NCI-H69 (cell line): ENCODE measurements at regions not wholly inside any gene's neighbourhood (a gene's known extent, or its start where the extent isn't known, plus 50 kb on each side); places are given as distances from the start of the nearest gene placed in this dataset.
A peak's percentile ranks its signal among the peaks of the same experiment; 100 is the strongest.

Experiments
- DNase-seq: peaks from one replicate; lab custom pipeline; 2025; lab: John Stamatoyannopoulos, UW

- DNase-seq = no peak
These were observed 505.5 kb upstream of the WWC1 start for GRCh38 chr5:167785901-167786300.

DNA sequence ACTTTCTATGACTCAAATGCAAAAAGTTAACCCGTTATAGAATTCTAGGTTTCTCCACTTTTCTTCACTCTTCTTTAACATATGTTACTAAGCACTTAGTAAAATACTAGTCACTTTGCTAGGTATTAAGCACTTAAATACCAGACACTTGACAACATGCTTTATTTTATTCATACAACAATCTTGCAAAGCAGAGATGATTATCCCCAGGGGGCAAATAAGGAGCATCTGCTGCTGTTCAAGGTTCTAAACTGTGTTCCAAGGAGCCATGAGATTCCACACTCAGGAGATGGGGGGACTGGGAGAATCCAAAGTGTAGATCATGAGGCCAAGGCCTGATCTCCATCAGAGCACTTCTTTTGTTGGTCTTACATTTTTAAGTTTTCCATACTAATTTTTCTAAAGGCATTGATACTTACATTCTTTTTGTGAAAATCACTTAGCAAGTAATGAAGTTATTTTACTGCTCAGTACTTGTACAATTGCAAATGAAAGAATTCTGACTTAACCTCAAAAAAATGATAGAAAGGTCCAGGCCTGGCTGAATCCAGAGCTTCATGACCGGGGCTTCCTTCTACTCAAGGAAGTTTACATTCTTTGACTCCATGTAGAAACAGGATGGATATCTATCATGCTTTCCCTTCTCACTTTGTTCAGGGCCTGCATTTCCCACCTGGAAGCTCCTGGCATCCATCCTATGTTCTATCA, 504.4 kb upstream of the WWC1 start:
- no peak for DNase-seq

DNA sequence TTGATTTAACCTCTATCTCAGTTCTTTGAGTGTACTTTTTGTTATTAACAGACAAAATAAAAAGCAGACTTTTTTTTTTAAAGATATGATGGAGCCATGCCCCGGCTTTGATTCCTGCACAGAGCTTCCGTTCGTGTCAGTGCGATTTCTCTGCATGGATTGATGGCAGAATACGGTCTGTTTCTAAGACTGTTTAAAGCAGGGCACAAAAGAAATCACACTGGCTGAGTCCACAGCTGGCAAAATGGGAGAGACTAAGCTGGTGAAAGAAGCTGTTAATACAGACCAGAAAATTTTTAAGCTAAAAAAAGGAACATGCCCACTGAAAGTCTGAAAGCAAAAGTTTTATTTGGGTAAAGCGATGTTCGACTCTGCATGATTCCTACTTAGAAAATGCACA, 501.4 kb upstream of the WWC1 start:
- no peak for DNase-seq

DNA sequence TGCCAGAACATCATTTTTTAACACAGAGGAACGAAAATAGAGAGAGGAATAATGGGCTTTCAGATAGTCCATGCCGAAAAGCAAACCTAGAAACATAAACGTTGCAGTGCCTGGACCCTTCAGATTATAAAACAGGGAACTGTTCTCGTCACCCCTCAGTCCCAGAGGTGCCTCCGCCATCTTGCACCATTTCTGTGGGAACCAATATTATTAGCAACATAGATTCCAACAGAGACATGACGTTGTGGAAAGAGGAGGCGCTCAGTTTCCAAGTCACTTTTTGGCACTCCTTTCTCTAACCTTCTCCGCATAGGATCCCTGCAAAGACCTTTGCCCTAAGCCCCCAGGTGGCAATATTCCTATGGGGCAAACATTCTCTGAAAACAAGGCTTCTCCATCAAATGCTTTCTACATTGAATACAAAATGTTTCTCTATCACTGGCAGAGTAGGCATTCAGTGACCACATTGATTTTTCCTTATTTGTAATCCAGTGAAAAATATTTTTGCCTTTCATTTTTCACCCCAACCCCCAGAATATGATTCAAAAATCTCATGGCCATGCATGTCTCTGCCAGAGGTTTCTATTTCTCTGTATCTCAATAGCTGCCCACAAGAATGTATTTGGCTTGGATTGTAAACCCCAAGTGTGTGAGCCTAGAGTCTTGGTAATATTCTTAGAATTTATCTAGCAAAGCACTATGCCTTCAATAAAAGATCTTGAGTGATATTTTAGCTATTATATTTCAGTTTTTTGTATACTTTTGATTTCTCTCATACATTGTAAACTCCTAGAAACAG, 500.8 kb upstream of the WWC1 start:
- DNase-seq = no peak

DNA sequence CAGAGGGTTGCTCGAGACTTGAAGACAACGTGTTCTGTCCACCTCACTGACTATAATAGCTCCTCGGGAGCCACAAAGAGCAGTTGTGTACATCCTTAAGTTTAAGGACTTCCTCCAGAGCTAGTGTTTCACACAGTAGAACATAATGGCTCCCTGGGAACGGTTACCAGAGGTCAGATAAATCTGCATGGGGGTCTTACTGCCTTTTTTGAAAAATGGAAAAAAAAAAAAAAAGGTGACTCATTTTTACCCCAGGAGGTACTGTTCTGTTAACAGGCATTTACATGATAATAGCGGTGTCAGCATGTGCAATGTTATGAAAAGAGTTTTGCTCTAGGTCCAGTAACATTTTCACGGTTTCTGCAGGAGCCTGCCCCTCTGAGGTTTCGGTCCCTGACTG, 498.9 kb upstream of the WWC1 start:
- DNase-seq = peak; percentile 60

GRCh38 chr5:167793700-167794099, 497.7 kb upstream of the WWC1 start:
- no peak for DNase-seq

DNA sequence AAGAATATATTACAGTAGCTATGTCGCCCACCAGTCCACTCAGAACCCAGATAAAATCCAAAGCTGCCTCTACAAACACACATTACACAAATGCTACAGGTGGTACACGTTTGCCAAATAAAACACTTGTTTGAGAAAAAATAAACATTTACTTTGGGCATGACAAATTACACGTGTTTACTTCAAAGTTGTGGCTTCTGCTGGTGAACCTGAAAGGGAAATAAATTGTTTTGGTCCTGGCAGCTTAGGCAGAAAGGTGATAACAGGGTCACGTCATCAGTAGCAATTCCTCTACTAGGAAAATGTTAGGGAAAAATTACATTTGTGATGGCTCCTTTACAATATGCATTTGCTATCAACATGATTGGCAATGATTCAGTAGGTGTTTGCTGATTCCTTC, 497.3 kb upstream of the WWC1 start:
- no peak for DNase-seq

GRCh38 chr5:167796672-167797071, 494.8 kb upstream of the WWC1 start:
- no peak for DNase-seq

DNA sequence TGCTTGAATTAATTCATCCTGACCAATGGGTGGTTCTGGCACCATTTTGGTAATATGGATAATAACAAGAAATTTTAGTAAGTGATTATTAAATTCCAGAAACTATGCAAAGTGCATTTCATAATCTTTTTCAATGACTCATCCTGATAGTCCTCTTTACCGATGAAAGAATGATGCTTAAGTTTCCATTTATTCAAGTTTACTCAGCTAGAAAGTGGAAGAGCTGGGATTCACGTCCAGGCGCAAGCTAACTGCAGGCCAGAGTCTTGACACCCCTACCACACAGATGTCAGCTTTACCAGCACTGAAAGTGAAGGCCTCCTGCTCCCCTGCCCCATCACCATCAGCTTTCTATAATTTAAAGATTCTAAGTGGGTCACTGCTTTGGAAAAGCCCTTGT, 493.5 kb upstream of the WWC1 start:
- no peak for DNase-seq

- no peak for DNase-seq
These were observed 493.0 kb upstream of the WWC1 start for GRCh38 chr5:167798448-167798847.

DNA sequence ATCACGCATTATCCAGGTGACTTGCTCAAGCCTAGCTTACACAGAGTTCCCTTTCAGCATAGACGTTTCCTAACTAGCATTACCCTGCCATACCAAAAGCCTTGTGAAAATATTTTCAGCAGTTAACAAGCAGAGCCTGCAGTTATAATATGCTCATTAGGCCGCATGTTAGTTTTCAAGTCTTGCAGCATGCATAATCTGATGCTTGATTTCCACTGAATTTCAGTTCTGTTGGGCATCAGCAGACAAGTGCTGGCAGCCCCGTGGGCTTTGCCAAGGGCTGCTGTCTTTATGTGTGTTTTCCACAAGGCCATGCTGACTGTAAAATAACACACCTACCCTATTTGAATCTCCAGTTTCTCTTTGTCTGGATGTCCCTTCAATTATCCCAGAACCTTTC, 491.0 kb upstream of the WWC1 start:
- no peak for DNase-seq

- DNase-seq = no peak
These were observed 489.4 kb upstream of the WWC1 start for GRCh38 chr5:167801999-167802398.

- DNase-seq = no peak
These were observed 488.6 kb upstream of the WWC1 start for GRCh38 chr5:167802755-167803431.

DNA sequence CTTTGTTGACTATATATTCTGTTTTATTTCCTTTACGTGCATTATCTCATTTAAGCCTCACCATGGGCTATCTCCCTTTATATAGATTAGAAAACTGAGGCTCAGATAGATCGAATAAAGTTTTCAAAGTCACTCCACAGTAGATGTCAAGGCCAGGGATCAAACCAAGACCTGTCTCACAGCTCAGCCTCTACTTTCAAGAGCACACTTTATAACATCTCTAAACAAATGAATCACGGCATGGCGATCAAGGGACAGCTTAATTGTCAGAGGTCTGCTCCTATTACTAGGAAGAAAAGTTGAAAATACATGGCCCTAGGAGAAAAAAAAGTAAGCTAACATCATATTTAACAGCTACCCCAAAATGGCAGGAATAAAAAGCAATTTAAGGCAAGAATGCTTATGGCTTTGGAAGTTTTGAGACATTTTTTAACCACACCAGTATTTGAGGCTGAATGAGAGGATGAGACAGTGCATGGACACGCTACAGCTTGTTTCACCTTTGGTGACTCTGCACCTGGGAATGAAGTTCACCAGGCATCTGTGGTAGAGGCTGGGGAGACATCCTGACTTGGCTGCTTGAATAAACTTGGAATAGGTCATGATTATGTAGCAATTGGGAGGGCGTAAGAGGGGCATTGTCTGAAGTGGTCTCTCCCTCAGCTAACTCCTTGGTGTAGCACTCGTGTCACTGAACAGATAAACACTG, 486.8 kb upstream of the WWC1 start:
- no peak for DNase-seq

- no peak for DNase-seq
These were observed 480.9 kb upstream of the WWC1 start for GRCh38 chr5:167810573-167810972.

DNA sequence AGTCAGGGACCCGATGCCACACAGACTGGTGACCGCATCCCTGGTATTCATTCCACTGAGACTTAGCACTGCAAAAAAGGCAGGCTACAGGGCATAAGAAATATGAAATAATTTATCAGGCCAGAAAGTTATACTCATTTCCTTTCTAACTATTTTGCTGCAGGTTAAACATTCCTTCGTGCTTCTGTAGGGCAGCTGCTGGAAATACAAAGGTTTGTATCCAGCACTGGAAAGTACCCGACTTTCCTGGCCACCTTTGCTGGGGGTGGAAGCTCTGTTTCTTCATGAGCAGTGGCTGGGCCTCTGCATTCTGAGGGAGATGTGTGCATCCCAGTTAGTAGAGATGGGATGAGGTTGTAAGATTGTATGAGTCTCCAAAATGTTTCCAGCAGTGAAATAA, 478.6 kb upstream of the WWC1 start:
- no peak for DNase-seq

- no peak for DNase-seq
These were observed 478.1 kb upstream of the WWC1 start for GRCh38 chr5:167813389-167813788.

DNA sequence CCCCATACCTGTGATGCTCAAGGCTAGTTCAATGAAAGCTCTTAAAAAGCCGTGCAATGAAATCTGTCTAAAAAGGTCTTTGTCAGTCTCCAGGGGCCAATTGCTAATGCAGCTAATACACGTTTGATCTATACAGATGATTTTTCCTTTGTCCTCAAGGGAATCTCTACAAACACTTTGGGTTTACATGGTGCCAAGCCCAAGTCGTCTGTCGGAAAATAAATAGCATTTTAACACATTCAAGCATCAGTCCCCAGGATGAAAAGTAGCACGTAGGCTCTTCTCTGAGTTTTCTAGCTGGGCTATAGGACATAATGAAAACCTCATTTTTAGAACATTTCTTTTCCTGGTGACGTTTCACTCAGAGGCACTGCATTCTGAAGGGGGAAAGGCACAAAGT, 477.4 kb upstream of the WWC1 start:
- no peak for DNase-seq

GRCh38 chr5:167814828-167815227, 476.6 kb upstream of the WWC1 start:
- DNase-seq = no peak

GRCh38 chr5:167816354-167816753, 475.1 kb upstream of the WWC1 start:
- DNase-seq = no peak

- DNase-seq = no peak
These were observed 474.6 kb upstream of the WWC1 start for GRCh38 chr5:167816864-167817263.

DNA sequence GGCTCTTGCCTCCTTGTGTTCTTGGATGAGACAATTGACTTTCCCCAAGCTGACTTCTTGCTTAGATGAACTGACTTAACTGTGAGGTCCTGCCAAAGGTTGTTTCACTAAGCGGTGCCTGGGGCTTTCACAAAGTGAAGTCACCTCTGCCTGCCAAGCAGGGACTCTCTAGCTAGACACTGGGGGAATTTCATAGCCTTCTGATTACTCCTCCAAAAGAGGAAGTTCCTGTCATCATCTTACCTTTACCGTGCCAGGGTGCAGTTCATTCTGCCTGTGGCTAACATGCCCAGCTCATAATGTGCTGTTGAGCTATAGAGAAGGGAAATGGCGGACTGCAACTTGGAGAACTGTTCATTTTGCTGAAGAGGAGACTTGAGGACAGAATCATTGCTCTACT, 472.0 kb upstream of the WWC1 start:
- no peak for DNase-seq
